C4-2B (cell line): ENCODE measurements at regions not wholly inside any gene's neighbourhood (a gene's known extent, or its start where the extent isn't known, plus 50 kb on each side); places are given as distances from the start of the nearest gene placed in this dataset.
"Not testable (repeated sequence)": the region's sequence is repeated elsewhere in the genome, so short reads cannot be mapped to it uniquely, and the experiment has no call there.

ENCODE experiments used
- H3K27ac ChIP-seq: fragments of 450-650 bp; 2 replicates; pipeline ENCODE4 v1.5.1; 2017
- CTCF ChIP-seq: fragments of 450-650 bp; conservative IDR thresholded peaks from 2 replicates; pipeline ENCODE4 v1.5.1; 2017; ENCODE audit warnings: mild to moderate bottlenecking
- ZFX ChIP-seq: fragments of 450-650 bp; IDR thresholded peaks from 2 replicates; pipeline ENCODE4 v1.6.1; 2017

DNA sequence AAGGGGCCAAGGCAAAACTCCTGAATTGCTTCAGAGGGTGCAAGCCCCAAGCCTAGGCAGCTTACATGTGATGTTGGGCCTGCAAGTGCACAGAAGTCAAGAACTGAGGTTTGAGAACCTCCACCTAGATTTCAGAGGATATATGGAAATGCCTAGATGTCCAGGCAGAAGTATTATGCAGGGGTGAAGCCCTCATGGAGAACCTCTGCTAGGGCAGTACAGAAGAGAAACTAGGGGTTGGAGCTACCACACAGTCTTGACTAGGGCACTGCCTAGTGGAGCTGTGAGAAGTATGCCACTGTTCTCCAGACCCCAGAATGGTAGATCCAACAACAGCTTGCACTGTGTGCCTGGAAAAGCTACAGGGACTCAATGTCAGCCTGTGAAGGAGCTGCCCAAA, 179.7 kb upstream of the GJE1 start:
- H3K27ac ChIP-seq: no peak overlapping the region
- TF ChIP-seq ZFX (no peak), CTCF (no peak)

- no peak overlapping the region for H3K27ac ChIP-seq
- no peak for TF ChIP-seq CTCF
- no peak for TF ChIP-seq ZFX
These were observed 186.2 kb upstream of the GJE1 start for GRCh38 chr6:141946502-141946901.

GRCh38 chr6:141938664-141939063, 194.1 kb upstream of the GJE1 start:
- TF ChIP-seq CTCF (no peak), ZFX (no peak)
- H3K27ac ChIP-seq: no peak overlapping the region

DNA sequence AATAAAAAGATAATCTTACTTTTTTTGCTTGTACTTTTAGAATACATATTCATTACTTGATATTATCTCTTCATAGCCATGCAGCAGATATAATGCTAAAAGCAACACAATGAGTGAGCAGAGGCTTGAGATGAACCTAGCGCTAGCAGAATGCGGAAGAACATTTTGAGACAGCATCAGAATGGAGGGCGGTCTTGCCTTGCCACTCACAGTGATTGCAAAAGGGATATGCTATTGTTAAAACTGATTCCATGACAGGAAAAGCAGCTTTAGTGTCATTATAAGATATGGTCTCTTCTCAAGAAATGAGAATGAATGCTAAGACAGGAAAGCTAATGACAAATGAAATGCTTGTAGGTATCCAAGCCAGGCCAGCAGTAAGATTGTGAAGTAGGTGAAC, 200.0 kb upstream of the GJE1 start:
- H3K27ac ChIP-seq: no peak overlapping the region
- TF ChIP-seq CTCF (no peak), ZFX (no peak)

DNA sequence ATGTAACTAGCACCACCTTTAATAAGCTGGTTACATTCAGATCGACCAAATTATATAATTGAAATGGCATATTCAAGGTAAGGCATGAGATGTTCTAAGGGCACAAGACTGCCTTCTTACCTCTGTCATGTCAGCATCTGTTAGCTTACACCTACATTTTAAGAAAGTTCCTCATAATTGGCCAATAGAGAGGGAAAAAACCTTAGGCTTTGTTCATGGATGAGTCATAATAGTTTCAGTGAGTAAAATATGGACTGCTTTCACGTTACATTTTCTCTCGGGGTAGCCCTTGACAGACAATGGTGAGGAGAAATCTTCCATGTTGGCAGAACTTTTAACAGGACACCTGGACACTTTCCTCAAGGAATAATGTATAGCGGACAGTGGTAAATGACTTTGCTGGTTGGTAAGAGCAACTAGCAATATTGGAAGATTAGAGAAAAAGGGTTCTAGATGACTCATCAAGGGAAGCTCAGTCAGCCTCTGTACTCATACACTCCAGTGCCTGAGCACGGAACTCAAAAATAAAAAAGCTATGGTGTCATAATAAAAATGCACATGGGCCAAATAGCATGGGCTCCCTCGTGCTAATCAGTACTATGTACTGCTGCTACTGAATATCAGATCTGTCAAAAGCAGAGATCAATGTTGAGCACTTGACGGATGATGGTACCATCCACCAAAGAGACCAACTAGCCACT, 206.4 kb upstream of the GJE1 start:
- not testable (repeated sequence) for H3K27ac ChIP-seq

DNA sequence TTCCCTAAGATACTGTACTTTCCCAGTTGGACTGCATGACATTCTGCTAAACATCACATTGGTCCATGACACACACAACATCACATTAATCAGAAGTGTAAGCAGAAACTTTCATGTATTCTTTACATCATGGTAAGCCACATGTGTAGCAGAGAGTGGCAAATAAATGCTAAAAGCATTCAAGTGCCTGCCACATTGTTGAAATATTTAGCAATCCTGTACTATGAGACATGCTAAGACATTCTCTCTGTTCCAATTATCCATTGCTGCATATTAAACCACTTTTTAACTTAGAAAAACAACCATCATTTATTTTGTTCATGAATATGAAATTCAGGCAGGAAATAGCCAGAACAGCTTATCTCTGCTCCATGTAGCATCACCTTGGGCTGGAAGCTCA, 207.7 kb upstream of the GJE1 start:
- no peak for TF ChIP-seq CTCF
- TF ChIP-seq ZFX: no peak
- no peak overlapping the region for H3K27ac ChIP-seq

- no peak overlapping the region for H3K27ac ChIP-seq
- TF ChIP-seq ZFX (no peak), CTCF (no peak)
These were observed 209.8 kb upstream of the GJE1 start for GRCh38 chr6:141922898-141923297.

GRCh38 chr6:141916682-141917505, 215.8 kb upstream of the GJE1 start:
- H3K27ac ChIP-seq: not testable (repeated sequence)
